GM18505 (cell line): ENCODE measurements at regions not wholly inside any gene's neighbourhood (a gene's known extent, or its start where the extent isn't known, plus 50 kb on each side); places are given as distances from the start of the nearest gene placed in this dataset.

Source experiments
- ATAC-seq: cut with Tn5 transposase; IDR thresholded peaks from one replicate; pipeline ENCODE4 v1.9.1; 2021; ENCODE audit not compliant: unreplicated experiment
- POLR2A ChIP-seq: IDR thresholded peaks from 4 replicates; pipeline ENCODE4 v1.6.1; 2011; ENCODE audit warnings: borderline replicate concordance; ENCODE audit not compliant: insufficient read depth, insufficient read length; ENCODE audit errors: extremely low read depth

DNA sequence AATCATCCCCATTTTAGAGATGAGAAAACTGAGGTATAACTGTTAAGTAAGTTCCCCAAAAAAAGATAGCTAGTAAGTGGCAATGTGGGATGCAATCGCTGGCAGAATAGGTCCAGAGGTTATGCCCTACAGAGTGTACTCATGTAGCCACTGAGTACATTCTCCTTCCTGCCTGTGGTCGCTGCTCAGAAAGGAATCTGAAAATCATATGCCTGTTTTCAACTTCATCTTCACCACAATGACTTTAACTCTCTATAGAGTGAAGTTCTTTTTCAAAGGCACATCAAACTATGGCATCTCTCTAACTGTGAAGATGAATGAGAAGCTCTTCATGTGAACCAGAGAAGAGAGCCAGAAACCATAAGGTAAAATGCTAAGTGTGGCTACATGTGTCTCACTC, 162.2 kb upstream of the SLC25A13 start:
- no peak for TF ChIP-seq POLR2A
- ATAC-seq, result no peak

DNA sequence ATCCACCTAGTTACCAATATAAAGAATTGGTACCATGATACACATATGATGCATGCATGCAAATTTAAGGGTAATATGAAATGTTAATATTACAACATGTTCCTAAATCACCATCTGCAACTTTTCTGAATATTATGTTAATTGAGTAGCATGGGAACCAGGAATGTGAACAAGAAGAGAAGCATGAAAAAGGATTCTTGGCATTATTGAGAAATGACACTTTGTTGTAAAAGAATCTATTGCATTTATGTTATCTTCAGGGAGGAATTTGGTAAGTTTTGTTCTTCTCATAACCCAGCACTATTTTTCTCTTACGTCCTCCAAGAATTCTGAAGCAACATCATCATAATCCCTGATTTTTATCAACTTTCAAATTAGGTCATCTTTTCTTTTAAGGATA, 159.9 kb upstream of the SLC25A13 start:
- no peak for ATAC-seq
- TF ChIP-seq POLR2A, result no peak

DNA sequence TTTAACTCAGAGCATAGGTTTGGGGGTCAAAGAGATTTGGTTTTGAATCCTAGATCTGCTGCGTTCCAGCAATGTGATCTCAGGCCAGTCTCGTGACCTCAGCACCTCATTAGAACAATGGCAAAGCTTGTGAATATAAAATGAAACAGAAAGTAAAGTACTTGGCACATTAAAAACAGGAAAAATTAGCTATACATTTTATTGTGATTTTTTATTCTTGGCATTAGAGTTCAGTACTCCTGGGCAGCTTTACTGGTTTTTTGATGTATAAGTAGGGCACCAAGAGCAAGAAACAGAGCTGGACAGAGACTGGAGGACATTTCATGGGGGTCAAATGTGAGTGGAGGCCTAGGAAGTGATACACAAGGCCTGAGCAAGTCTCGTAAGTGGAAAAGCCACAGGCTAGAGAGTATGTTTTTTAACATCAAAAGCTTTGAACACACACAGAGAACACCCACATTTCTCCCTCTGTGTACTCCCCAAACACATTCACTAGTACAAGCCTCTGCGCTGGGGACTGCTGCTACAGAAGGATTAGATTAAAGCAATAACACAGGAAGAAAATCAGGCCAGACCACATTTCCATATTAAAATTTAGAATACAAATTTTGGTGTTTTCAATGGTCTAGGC, 157.2 kb upstream of the SLC25A13 start:
- ATAC-seq, result no peak
- TF ChIP-seq POLR2A, result no peak

DNA sequence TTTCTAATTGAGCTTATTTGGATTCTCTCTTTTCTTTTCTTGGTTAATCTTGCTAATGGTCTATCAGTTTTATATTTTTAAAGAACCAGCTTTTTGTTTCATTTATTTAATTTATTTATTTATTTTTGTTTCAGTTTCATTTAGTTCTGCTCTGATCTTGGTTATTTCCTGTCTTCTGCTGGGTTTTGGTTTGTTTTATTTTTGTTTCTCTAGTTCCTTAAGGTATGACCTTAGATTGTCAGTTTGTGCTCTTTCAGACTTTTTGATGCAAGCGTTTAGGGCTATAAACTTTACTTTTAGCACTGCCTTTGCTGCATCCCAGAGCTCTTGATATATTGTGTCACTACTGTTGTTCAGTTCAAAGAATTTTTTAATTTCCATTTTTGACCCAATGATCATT, 149.7 kb upstream of the SLC25A13 start:
- no peak for ATAC-seq
- no peak for TF ChIP-seq POLR2A

DNA sequence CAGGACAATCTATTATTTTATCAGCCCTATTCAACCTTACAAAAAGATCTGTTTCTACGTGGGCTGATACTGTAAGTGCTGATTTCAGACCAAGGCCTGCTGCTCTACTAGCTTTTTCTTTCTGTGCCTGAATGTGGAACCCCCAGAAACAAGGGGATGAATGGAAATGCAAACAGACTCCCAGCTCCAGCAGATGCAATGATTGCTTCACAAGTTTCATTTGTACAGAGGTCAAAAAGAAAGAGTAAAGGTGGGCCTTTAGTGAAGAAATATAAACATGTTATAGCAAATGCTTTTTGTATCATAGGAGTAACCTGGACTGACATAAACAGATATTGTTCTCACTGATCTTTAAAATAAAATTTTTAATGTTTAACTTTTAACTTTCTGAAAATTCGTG, 130.2 kb upstream of the SLC25A13 start:
- ATAC-seq, result no peak

DNA sequence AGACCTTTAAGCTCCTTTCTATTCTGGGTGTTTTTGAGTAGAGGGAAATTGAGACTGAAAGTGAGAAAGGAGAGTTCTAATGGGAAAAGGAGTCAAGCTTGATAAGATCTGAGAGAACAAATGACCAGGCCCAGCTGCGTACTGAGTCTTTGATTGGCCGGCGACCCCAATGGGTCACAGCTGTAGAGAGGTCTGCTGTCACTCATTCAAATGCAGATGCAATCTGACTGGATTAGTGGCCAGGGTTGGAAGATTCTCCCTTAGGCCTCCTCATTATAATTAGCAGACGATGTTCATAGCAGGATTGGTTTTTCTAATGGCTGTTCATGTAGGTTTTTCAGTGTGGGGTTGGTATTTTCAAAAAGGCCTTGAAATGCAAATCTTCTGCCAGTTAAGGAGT, 127.2 kb upstream of the SLC25A13 start:
- no peak for TF ChIP-seq POLR2A
- no peak for ATAC-seq

More for the DNA sequence above, 130.2 kb upstream of the SLC25A13 start:
- TF ChIP-seq POLR2A, result no peak

DNA sequence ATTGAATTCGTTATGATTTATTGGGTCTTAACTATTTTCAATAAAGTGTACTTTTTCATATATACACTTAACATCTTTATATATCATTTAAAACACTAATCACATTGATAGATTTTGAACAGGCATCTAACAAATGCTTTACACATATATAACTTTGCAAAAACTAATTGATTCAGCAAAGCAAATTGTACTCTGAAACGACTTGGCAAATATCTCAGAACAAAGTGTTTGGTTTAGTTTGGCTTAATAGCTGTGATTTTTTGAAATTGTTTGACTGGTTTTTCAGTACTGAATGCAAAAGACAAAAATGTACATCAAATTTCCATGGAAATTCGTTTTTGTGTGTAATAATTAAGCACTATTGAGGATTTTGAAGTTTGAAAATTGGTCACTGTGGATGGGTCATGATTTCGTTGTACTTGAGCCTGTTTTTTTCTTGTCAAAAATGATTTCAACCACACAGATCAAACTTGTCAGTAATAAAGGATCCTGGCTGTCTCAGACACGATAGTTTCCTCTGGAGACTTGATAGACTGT, 125.3 kb upstream of the SLC25A13 start:
- no peak for TF ChIP-seq POLR2A
- ATAC-seq, result no peak

DNA sequence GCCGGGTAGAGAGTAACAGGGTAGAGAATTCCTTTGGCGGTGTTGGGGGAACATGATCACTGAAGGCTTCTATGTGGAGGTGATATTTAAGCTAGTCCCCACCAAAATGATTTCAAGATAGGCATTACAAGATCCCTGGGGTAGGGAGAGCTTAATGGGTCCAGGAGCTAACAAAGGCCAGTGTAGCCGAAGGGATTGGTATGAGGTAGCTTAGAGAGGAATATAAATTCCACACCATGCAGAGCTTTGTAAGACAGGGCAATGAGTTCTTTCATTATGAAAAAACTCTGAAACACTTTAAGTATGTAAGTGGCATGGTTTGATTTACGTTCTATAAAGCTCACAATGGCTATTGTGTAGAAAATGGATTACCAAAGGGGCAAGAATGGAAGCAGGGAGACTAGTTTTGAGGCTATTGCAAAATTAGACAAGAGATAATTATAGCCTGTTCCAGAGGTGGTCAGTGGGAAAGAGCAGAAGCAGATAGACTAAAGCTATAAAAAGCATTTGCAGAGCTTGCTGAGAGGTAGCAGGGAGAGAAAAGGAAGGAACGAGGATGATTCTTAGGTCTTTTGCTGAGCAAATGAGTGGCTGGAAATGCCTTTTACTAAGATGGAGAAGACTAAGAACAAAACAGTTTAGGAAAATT, 119.7 kb upstream of the SLC25A13 start:
- no peak for TF ChIP-seq POLR2A
- ATAC-seq, result no peak

DNA sequence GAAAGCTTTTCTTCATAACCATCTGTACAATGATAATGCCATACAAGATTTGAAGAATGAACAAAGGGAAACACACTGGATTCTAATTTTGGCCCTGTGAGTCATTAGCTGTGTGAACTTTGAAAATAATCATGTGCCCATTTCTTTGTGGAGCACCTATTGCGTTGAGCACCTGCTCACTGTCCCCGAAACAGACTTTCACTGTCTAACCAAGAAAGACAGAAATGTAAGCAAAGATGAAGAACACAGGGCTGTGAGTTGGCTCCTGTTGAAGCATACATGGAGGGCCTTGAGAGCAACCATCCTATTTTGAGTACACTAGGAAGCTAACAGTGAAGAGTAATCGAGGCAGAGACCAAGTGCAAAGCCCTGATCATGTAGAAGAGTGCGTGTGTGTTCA, 118.4 kb upstream of the SLC25A13 start:
- no peak for TF ChIP-seq POLR2A
- no peak for ATAC-seq

DNA sequence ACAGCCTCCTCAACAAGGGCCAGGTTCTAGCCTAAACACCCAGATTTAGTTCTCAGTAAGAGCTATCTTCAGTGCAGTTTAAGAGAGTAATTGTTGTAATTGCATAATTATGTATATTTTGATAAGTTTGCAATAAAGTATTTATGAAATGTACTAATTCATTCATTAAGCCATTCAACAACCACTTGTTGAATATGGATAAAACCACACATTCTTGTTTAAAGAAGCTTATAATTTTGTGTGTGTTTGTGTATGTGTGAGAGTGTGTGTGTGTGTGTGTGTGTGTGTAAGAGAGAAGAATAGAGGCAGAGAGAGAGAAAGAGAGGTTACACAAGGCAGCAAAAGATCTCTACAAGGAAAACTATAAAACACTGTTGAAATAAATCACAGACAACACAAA, 115.0 kb upstream of the SLC25A13 start:
- no peak for ATAC-seq
- no peak for TF ChIP-seq POLR2A

DNA sequence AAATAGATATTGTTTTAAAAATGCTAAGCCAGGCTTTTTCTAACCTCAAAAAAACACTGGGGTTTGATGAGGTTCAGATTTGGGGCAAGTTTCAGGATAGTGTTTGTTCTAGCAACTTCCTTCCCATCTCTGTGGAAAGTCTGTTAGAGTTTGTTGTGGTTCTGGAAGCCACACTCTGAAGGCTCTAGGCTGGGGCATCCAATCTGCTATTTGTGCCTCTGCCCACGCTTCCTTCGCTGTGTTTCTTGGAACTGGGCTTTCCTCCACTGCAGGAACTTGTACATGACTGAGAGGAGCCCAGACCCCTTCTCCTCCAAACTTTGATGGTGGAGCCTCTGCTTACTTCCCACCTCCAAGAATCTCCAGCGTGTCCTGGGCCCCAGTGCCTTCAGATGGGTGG, 108.5 kb upstream of the SLC25A13 start:
- no peak for TF ChIP-seq POLR2A
- ATAC-seq, result no peak

DNA sequence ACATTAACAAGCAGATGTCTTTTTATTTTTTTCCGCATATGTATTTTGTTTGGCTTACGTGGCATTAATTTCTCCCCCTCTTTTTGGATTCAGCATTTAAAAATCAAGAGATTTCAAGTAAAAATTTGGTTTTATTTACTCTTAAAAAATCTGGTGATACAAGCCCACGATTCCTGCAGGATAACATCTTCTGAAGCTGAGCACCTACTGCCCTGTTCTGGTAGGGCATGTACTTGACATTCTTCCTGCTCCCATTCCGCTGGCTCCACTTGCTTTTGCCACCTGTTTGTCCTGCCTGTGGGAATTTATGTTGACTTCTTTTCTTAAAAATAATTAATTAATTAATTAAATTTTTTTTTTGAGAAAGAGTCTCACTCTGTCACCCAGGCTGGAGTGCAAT, 105.2 kb upstream of the SLC25A13 start:
- no peak for ATAC-seq

DNA sequence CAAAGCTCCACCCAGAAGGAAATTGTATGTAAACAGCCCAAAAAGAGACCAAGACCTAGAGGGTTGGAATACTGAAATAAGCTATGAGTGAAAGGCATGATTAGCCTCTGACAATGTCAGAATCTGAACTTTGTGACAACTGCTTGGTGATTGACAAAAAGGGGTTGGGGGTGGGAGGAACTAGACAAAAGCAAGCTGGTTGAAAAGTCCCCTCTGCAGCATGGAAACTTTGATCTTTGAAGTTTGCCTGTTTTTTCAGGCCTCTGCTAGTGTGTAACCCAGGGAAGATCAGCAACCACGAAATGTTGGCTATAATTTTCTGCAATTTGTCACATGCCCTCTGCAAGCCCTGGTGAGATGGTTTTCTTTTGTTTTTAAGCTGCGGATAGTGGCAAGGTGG, 104.8 kb upstream of the SLC25A13 start:
- no peak for ATAC-seq
- TF ChIP-seq POLR2A, result no peak

More for the DNA sequence above, 105.2 kb upstream of the SLC25A13 start:
- no peak for TF ChIP-seq POLR2A

DNA sequence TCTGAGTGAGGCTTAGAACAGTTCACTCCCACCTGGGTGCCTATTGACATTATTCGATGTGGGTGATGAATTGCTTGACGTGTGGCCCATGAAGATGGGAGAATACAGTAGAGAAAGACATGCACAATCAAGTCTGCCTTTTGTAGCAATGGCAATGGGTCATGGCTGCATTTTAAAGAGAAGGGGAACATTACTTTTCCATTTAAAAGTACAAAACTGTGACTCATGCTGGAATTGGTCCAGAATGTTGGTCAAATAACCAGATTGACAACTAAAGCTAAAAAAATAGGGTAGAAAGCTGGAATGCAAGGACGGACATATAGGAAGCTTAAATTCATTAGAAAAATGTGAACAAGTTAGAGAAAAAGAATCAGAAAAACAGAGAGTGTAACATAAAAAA, 104.1 kb upstream of the SLC25A13 start:
- no peak for TF ChIP-seq POLR2A
- no peak for ATAC-seq
